Heart right ventricle (tissue), 16 donors: ENCODE measurements at regions not wholly inside any gene's neighbourhood (a gene's known extent, or its start where the extent isn't known, plus 50 kb on each side); places are given as distances from the start of the nearest gene placed in this dataset.

Experiments used
- ATAC-seq, 8 donors: fragments of 200-7000 bp; cut with Tn5 transposase; one replicate each; pipeline ENCODE4 v1.9.1; 2020; ENCODE audit warnings: mild to moderate bottlenecking in 8 of 8, moderate library complexity in 8 of 8, moderate number of reproducible peaks in 1 of 8
- DNase-seq, 2 donors: peaks; one replicate each; pipeline ENCODE4 v3.0.0-alpha.2; 2020
- H3K27ac ChIP-seq, 10 donors: fragments of 200-600 bp; sonication (generic) in 2 of 10; one replicate each; pipeline versions ENCODE4 v1.5.0 to v1.8.0; 2020 to 2022; ENCODE audit warnings: mild to moderate bottlenecking in 3 of 10
- H3K27me3 ChIP-seq, 7 donors: fragments of 200-600 bp; one replicate each; pipeline ENCODE4 v1.8.0; 2021 to 2022; ENCODE audit warnings: mild to moderate bottlenecking in 2 of 7
- H3K36me3 ChIP-seq, 9 donors: fragments of 200-600 bp; sonication (generic) in 1 of 9; one replicate each; pipeline versions ENCODE4 v1.5.0 to v1.8.0; 2020 to 2022; ENCODE audit warnings: mild to moderate bottlenecking in 2 of 9
- H3K4me1 ChIP-seq, 9 donors: fragments of 200-600 bp; sonication (generic) in 1 of 9; one replicate each; pipeline versions ENCODE4 v1.5.0 to v1.8.0; 2020 to 2022; ENCODE audit warnings: mild to moderate bottlenecking in 4 of 9
- H3K4me3 ChIP-seq, 10 donors: fragments of 200-600 bp; sonication (generic) in 2 of 10; one replicate each; pipeline versions ENCODE4 v1.5.0 to v1.8.0; 2020 to 2022; ENCODE audit warnings: mild to moderate bottlenecking in 7 of 10, moderate library complexity in 2 of 10
- H3K9me3 ChIP-seq, 11 donors: fragments of 200-600 bp in 10 of 11; sonication (generic) in 2 of 11; one replicate each; pipeline versions ENCODE4 v1.5.0 to v1.8.0; 2013 to 2022; ENCODE audit warnings: mild to moderate bottlenecking in 2 of 11, control low read depth in 1 of 11, moderate library complexity in 1 of 11
- WGBS, 2 donors: extraction: QIAGEN DNeasy Blood & Tissue Kit; methylation state at CpG; one replicate each; pipeline ENCODE4 v1.1.7; 2013; ENCODE audit warnings: inconsistent platforms in 1 of 2; 5-methylcytosine and 5-hydroxymethylcytosine counted together
- intact Hi-C, 10 donors: fragments of 100-400 bp; cut with DNase I; formaldehyde crosslinking; loops; one replicate each; pipeline versions ENCODE4 v1.11.1 to v1.14.2; 2022
- TF ChIP-seq, protein P1 (sequence below), 9 donors: fragments of 200-600 bp; sonication (generic) in 2 of 9; IDR thresholded peaks; one replicate each; pipeline versions ENCODE4 v1.5.0 to v1.8.0; 2021 to 2022; ENCODE audit warnings: antibody characterized with exemption in 9 of 9, mild to moderate bottlenecking in 5 of 9, moderate library complexity in 1 of 9
- donor health status: Arrhythmogenic right ventricular cardiomyopathy.
- donor health status: ischemic (EF 13 %, LVEDD 7.1; RV severe dilation, severe dysfunction).
- donor health status: healthy with polysubstance abuse.
- donor health status: DM: no; HTN: yes; CAD: no.
- donor health status: DM: no; HTN: no; CAD: no.
- donor health status: ischemic (EF 25% LVEDD 6.9; RV normal size, moderate dysfunction).
- donor health status: ischemic (EF 25% LVEDD 5.7; RV mildly dilated, moderate dysfunction).
- donor health status: healthy.
- donor health status: DM: yes; HTN: yes; CAD: no.
- donor health status: Ischemic cardiomyopathy.
- donor health status: ischemic (EF 35%, LVEDD 5.7; RV mildly dilated, moderate dysfunction).
- donor health status: nonischemic (EF 11% LVEDD 7.7; RV severe dilation, severe dysfunction).
- donor health status: DM: yes; HTN: yes; CAD: no.
- donor health status: PGD.
- donor health status: ischemic (EF 29% LVEDD 5.4; RV normal size, mild dysfunction).
- donor health status: nonischemic (EF 23%, LVEDD 6.1; RV moderate dilation, normal function).

- Histone ChIP-seq H3K9me3 (peaks cover 0 to 6% (median 0%) of the 10 kb centered on the region in 11 donors), H3K4me1 (no peaks in the 10 kb centered on the region), H3K27me3 (no peaks in the 10 kb centered on the region), H3K4me3 (no peak overlapping the region), H3K36me3 (no peaks in the 10 kb centered on the region), H3K27ac (no peak overlapping the region)
- ATAC-seq: no peak
- intact Hi-C loops: no loop called here
- TF ChIP-seq, protein P1, sequence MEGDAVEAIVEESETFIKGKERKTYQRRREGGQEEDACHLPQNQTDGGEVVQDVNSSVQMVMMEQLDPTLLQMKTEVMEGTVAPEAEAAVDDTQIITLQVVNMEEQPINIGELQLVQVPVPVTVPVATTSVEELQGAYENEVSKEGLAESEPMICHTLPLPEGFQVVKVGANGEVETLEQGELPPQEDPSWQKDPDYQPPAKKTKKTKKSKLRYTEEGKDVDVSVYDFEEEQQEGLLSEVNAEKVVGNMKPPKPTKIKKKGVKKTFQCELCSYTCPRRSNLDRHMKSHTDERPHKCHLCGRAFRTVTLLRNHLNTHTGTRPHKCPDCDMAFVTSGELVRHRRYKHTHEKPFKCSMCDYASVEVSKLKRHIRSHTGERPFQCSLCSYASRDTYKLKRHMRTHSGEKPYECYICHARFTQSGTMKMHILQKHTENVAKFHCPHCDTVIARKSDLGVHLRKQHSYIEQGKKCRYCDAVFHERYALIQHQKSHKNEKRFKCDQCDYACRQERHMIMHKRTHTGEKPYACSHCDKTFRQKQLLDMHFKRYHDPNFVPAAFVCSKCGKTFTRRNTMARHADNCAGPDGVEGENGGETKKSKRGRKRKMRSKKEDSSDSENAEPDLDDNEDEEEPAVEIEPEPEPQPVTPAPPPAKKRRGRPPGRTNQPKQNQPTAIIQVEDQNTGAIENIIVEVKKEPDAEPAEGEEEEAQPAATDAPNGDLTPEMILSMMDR (IDR thresholded peaks at IDR 0.05): no peak
- no peak for DNase-seq
- WGBS, 2 donors: 86 to 88% methylated on average over 5 of the region's 5 CpGs
Measured at GRCh38 chr10:106320078-106320477, 844.4 kb downstream of the SORCS1 start.

DNA sequence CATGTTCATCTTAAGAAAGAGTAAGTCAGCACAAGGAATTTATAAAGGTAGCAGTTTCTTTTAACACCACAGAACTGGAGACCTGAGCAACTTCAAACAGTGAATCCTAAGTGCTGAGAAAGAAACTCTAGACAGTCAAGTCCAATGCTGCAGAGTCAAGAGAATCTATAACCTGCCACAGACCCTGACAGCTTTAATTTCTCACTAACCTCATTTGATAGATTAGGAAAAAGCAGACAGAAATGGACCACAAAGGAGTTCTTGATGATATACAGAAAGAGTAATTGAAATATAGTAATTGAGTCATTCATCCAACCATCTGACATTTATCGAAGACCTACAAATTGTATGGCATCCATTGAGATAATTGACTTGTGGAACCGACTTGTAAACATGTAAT is 847.0 kb downstream of the SORCS1 start:
- DNase-seq: no peak
- ATAC-seq: no peak
- TF ChIP-seq, protein P1 (IDR thresholded peaks at IDR 0.05): no peak
- intact Hi-C loops: no loop called here
- no peaks in the 10 kb centered on the region for H3K27me3 ChIP-seq
- no peaks in the 10 kb centered on the region for H3K4me1 ChIP-seq
- no peaks in the 10 kb centered on the region for H3K36me3 ChIP-seq
- H3K27ac ChIP-seq: no peak overlapping the region
- no peaks in the 10 kb centered on the region for H3K9me3 ChIP-seq
- H3K4me3 ChIP-seq: no peak overlapping the region
- WGBS, 2 donors: 84 to 90% methylated on average over 2 of the region's 2 CpGs

GRCh38 chr10:106313041-106313440 is 851.5 kb downstream of the SORCS1 start:
- 87 to 92% methylated on average over 1 of the region's 1 CpG for WGBS, 2 donors
- TF ChIP-seq, protein P1 (IDR thresholded peaks at IDR 0.05): no peak
- Histone ChIP-seq H3K27me3 (no peaks in the 10 kb centered on the region), H3K4me1 (no peaks in the 10 kb centered on the region), H3K36me3 (no peaks in the 10 kb centered on the region), H3K27ac (no peak overlapping the region), H3K4me3 (no peak overlapping the region), H3K9me3 (peaks cover 0 to 3% (median 0%) of the 10 kb centered on the region in 11 donors)
- DNase-seq (no peak), ATAC-seq (no peak)
- intact Hi-C loops: no loop called here

GRCh38 chr10:106312087-106312486 is 852.4 kb downstream of the SORCS1 start:
- H3K27me3 ChIP-seq: no peaks in the 10 kb centered on the region
- TF ChIP-seq, protein P1 (IDR thresholded peaks at IDR 0.05): no peak
- ATAC-seq: no peak
- no peak overlapping the region for H3K4me3 ChIP-seq
- H3K4me1 ChIP-seq: no peaks in the 10 kb centered on the region
- no peaks in the 10 kb centered on the region for H3K36me3 ChIP-seq
- H3K9me3 ChIP-seq: peaks cover 0 to 3% (median 0%) of the 10 kb centered on the region in 11 donors
- intact Hi-C loops: no loop called here
- no peak overlapping the region for H3K27ac ChIP-seq
- 71 to 86% methylated on average over 1 of the region's 1 CpG for WGBS, 2 donors
- DNase-seq: no peak
